ENCODE measurements at regions not wholly inside any gene's neighbourhood (a gene's known extent, or its start where the extent isn't known, plus 50 kb on each side); places are given as distances from the start of the nearest gene placed in this dataset.

GRCh38 chr3:35483131-35483530, 156.2 kb upstream of the ARPP21 start:
- Histone ChIP-seq H3K36me3 (ENCODE audit: control insufficient read depth, insufficient read depth, low read length) (no peaks in the 10 kb centered on the region), H3K4me3 (ENCODE audit: low read depth, low read length) (no peak overlapping the region), H3K27me3 (ENCODE audit: control insufficient read depth, insufficient read depth, low read length) (no peaks in the 10 kb centered on the region)
- FAIRE-seq (no peak), DNase-seq (ENCODE audit: low read depth) (no peak)
- TF ChIP-seq CTCF (IDR thresholded peaks at IDR 0.05; ENCODE audit: insufficient read depth, low read length, severe bottlenecking) = no peak

- no peak for DNase-seq (ENCODE audit: low read depth)
- no peak overlapping the region for H3K4me3 ChIP-seq (ENCODE audit: low read depth, low read length)
- H3K27me3 ChIP-seq (ENCODE audit: control insufficient read depth, insufficient read depth, low read length) = no peaks in the 10 kb centered on the region
- no peak for TF ChIP-seq CTCF (IDR thresholded peaks at IDR 0.05; ENCODE audit: insufficient read depth, low read length, severe bottlenecking)
- no peaks in the 10 kb centered on the region for H3K36me3 ChIP-seq (ENCODE audit: control insufficient read depth, insufficient read depth, low read length)
- no peak for FAIRE-seq
Observed at GRCh38 chr3:35484929-35485530, 154.3 kb upstream of the ARPP21 start.

GRCh38 chr3:35486295-35486694, 153.0 kb upstream of the ARPP21 start:
- Histone ChIP-seq H3K4me3 (ENCODE audit: low read depth, low read length) (no peak overlapping the region), H3K27me3 (ENCODE audit: control insufficient read depth, insufficient read depth, low read length) (no peaks in the 10 kb centered on the region), H3K36me3 (ENCODE audit: control insufficient read depth, insufficient read depth, low read length) (no peaks in the 10 kb centered on the region)
- TF ChIP-seq CTCF (IDR thresholded peaks at IDR 0.05; ENCODE audit: insufficient read depth, low read length, severe bottlenecking) = no peak
- no peak for FAIRE-seq
- no peak for DNase-seq (ENCODE audit: low read depth)

GRCh38 chr3:35487376-35487775, 151.9 kb upstream of the ARPP21 start:
- Histone ChIP-seq H3K36me3 (ENCODE audit: control insufficient read depth, insufficient read depth, low read length) (no peaks in the 10 kb centered on the region), H3K27me3 (ENCODE audit: control insufficient read depth, insufficient read depth, low read length) (no peaks in the 10 kb centered on the region), H3K4me3 (ENCODE audit: low read depth, low read length) (no peak overlapping the region)
- DNase-seq (ENCODE audit: low read depth) (no peak), FAIRE-seq (no peak)
- TF ChIP-seq CTCF (IDR thresholded peaks at IDR 0.05; ENCODE audit: insufficient read depth, low read length, severe bottlenecking) = no peak

- DNase-seq (ENCODE audit: low read depth) (no peak), FAIRE-seq (no peak)
- no peak for TF ChIP-seq CTCF (IDR thresholded peaks at IDR 0.05; ENCODE audit: insufficient read depth, low read length, severe bottlenecking)
- no peaks in the 10 kb centered on the region for H3K36me3 ChIP-seq (ENCODE audit: control insufficient read depth, insufficient read depth, low read length)
- no peaks in the 10 kb centered on the region for H3K27me3 ChIP-seq (ENCODE audit: control insufficient read depth, insufficient read depth, low read length)
- H3K4me3 ChIP-seq (ENCODE audit: low read depth, low read length) = no peak overlapping the region
Observed at GRCh38 chr3:35488526-35488925, 150.8 kb upstream of the ARPP21 start.

- Histone ChIP-seq H3K27me3 (ENCODE audit: control insufficient read depth, insufficient read depth, low read length) (no peaks in the 10 kb centered on the region), H3K4me3 (ENCODE audit: low read depth, low read length) (no peak overlapping the region), H3K36me3 (ENCODE audit: control insufficient read depth, insufficient read depth, low read length) (no peaks in the 10 kb centered on the region)
- DNase-seq (ENCODE audit: low read depth) = no peak
- no peak for TF ChIP-seq CTCF (IDR thresholded peaks at IDR 0.05; ENCODE audit: insufficient read depth, low read length, severe bottlenecking)
- no peak for FAIRE-seq
Observed at GRCh38 chr3:35492841-35493240, 146.5 kb upstream of the ARPP21 start.
